Stimulated activated naive B cell treated with anti-CD40 and anti-IgM and Interleukin-4, amounts not matched to agents 10 μg/mL and 1 μg/mL and 100 μg/mL, for 72 hours (primary cell): ENCODE measurements at regions not wholly inside any gene's neighbourhood (a gene's known extent, or its start where the extent isn't known, plus 50 kb on each side); places are given as distances from the start of the nearest gene placed in this dataset.

ENCODE experiments used
- ATAC-seq, 2 donors: fragments of 150-1000 bp; cut with Tn5 transposase; replicated peaks; 2 replicates each; pipeline ENCODE4 v1.10.0; 2021; ENCODE audit warnings: moderate library complexity in 1 of 2
- DNase-seq: peaks from one replicate; pipeline ENCODE4 v3.0.0; 2021
- H3K27ac Mint-ChIP-seq: one replicate; pipeline ENCODE4 v1.8.0; 2022; ENCODE audit warnings: mild to moderate bottlenecking, mixed read lengths
- H3K27me3 Mint-ChIP-seq, 2 donors: one replicate each; pipeline ENCODE4 v1.8.0; 2022; ENCODE audit warnings: mixed read lengths in 2 of 2
- H3K36me3 Mint-ChIP-seq, 2 donors: one replicate each; pipeline ENCODE4 v1.8.0; 2022; ENCODE audit warnings: mixed read lengths in 2 of 2, mild to moderate bottlenecking in 1 of 2
- H3K4me1 Mint-ChIP-seq, 2 donors: one replicate each; pipeline ENCODE4 v1.8.0; 2022; ENCODE audit warnings: mixed read lengths in 2 of 2, mild to moderate bottlenecking in 1 of 2
- H3K4me3 Mint-ChIP-seq, 2 donors: one replicate each; pipeline ENCODE4 v1.8.0; 2022; ENCODE audit warnings: mild to moderate bottlenecking in 2 of 2, mixed read lengths in 2 of 2, moderate library complexity in 1 of 2
- H3K9me3 Mint-ChIP-seq, 2 donors: one replicate each; pipeline ENCODE4 v1.8.0; 2022; ENCODE audit warnings: mixed read lengths in 2 of 2, mild to moderate bottlenecking in 1 of 2

- Mint-ChIP-seq H3K36me3 (no peaks in the 10 kb centered on the region), H3K27ac (no peak overlapping the region), H3K4me3 (no peak overlapping the region), H3K9me3 (no peaks in the 10 kb centered on the region), H3K4me1 (peaks cover 11 to 22% of the 10 kb centered on the region in 2 donors), H3K27me3 (peaks cover 0 to 6% of the 10 kb centered on the region in 2 donors)
- ATAC-seq (no peak), DNase-seq (no peak)
Measured at GRCh38 chr2:226135861-226136548, 663.6 kb downstream of the IRS1 start.

- DNase-seq (no peak), ATAC-seq (no peak)
- Mint-ChIP-seq H3K36me3 (no peaks in the 10 kb centered on the region), H3K9me3 (no peaks in the 10 kb centered on the region), H3K4me1 (peaks cover 10 to 20% of the 10 kb centered on the region in 2 donors), H3K27ac (no peak overlapping the region), H3K4me3 (no peak overlapping the region), H3K27me3 (peaks cover 3 to 8% of the 10 kb centered on the region in 2 donors)
Measured at GRCh38 chr2:226132323-226133215, 667.1 kb downstream of the IRS1 start.

GRCh38 chr2:226131299-226131784, 668.3 kb downstream of the IRS1 start:
- Mint-ChIP-seq H3K27me3 (peaks cover 6 to 12% of the 10 kb centered on the region in 2 donors), H3K27ac (no peak overlapping the region), H3K36me3 (no peaks in the 10 kb centered on the region), H3K4me3 (no peak overlapping the region), H3K9me3 (no peaks in the 10 kb centered on the region), H3K4me1 (peaks cover 0 to 8% of the 10 kb centered on the region in 2 donors)
- ATAC-seq (no peak), DNase-seq (no peak)

- Mint-ChIP-seq H3K36me3 (no peaks in the 10 kb centered on the region), H3K27me3 (peaks cover 6 to 12% of the 10 kb centered on the region in 2 donors), H3K4me3 (no peak overlapping the region), H3K4me1 (peaks cover 0 to under 1% of the 10 kb centered on the region in 2 donors), H3K9me3 (no peaks in the 10 kb centered on the region), H3K27ac (no peak overlapping the region)
- DNase-seq (no peak), ATAC-seq (no peak)
Measured at GRCh38 chr2:226130192-226130591, 669.4 kb downstream of the IRS1 start.

GRCh38 chr2:226127682-226128081, 671.9 kb downstream of the IRS1 start:
- Mint-ChIP-seq H3K36me3 (no peaks in the 10 kb centered on the region), H3K9me3 (no peaks in the 10 kb centered on the region), H3K27me3 (peaks cover 5 to 6% of the 10 kb centered on the region in 2 donors), H3K27ac (no peak overlapping the region), H3K4me3 (no peak overlapping the region), H3K4me1 (no peaks in the 10 kb centered on the region)
- ATAC-seq (no peak), DNase-seq (no peak)

- Mint-ChIP-seq H3K4me3 (no peak overlapping the region), H3K36me3 (no peaks in the 10 kb centered on the region), H3K27ac (no peak overlapping the region), H3K27me3 (peaks cover 5 to 6% of the 10 kb centered on the region in 2 donors), H3K9me3 (no peaks in the 10 kb centered on the region), H3K4me1 (no peaks in the 10 kb centered on the region)
- ATAC-seq (no peak), DNase-seq (no peak)
Measured at GRCh38 chr2:226126104-226126503, 673.5 kb downstream of the IRS1 start.

GRCh38 chr2:226125176-226125883, 674.3 kb downstream of the IRS1 start:
- no peak for DNase-seq
- Mint-ChIP-seq H3K4me1 (no peaks in the 10 kb centered on the region), H3K4me3 (no peak overlapping the region), H3K36me3 (no peaks in the 10 kb centered on the region), H3K27me3 (peaks cover 5 to 6% of the 10 kb centered on the region in 2 donors), H3K9me3 (no peaks in the 10 kb centered on the region), H3K27ac (no peak overlapping the region)
- no peak for ATAC-seq

- H3K9me3 Mint-ChIP-seq: no peaks in the 10 kb centered on the region
- no peaks in the 10 kb centered on the region for H3K4me1 Mint-ChIP-seq
- no peak for ATAC-seq
- no peak for DNase-seq
- H3K27ac Mint-ChIP-seq: no peak overlapping the region
- no peak overlapping the region for H3K4me3 Mint-ChIP-seq
- no peaks in the 10 kb centered on the region for H3K36me3 Mint-ChIP-seq
- H3K27me3 Mint-ChIP-seq: peaks cover 5 to 6% of the 10 kb centered on the region in 2 donors
Measured at GRCh38 chr2:226124548-226125011, 675.0 kb downstream of the IRS1 start.

GRCh38 chr2:226123300-226123699, 676.3 kb downstream of the IRS1 start:
- no peak overlapping the region for H3K27ac Mint-ChIP-seq
- H3K4me1 Mint-ChIP-seq: no peaks in the 10 kb centered on the region

GRCh38 chr2:226122041-226122440, 677.6 kb downstream of the IRS1 start:
- DNase-seq (no peak), ATAC-seq (no peak)
- H3K36me3 Mint-ChIP-seq: no peaks in the 10 kb centered on the region
- H3K4me1 Mint-ChIP-seq: no peaks in the 10 kb centered on the region
- H3K4me3 Mint-ChIP-seq: no peak overlapping the region
- H3K27me3 Mint-ChIP-seq: no peaks in the 10 kb centered on the region
- H3K9me3 Mint-ChIP-seq: no peaks in the 10 kb centered on the region
- H3K27ac Mint-ChIP-seq: no peak overlapping the region

More at GRCh38 chr2:226123300-226123699, 676.3 kb downstream of the IRS1 start:
- DNase-seq (no peak), ATAC-seq (no peak)
- H3K27me3 Mint-ChIP-seq: peaks cover 5 to 6% of the 10 kb centered on the region in 2 donors
- no peak overlapping the region for H3K4me3 Mint-ChIP-seq
- no peaks in the 10 kb centered on the region for H3K36me3 Mint-ChIP-seq
- no peaks in the 10 kb centered on the region for H3K9me3 Mint-ChIP-seq

GRCh38 chr2:226121046-226121738, 678.4 kb downstream of the IRS1 start:
- H3K27ac Mint-ChIP-seq: no peak overlapping the region
- no peaks in the 10 kb centered on the region for H3K36me3 Mint-ChIP-seq
- no peak for DNase-seq
- no peaks in the 10 kb centered on the region for H3K4me1 Mint-ChIP-seq
- no peaks in the 10 kb centered on the region for H3K27me3 Mint-ChIP-seq
- ATAC-seq: no peak
- no peak overlapping the region for H3K4me3 Mint-ChIP-seq
- no peaks in the 10 kb centered on the region for H3K9me3 Mint-ChIP-seq

GRCh38 chr2:226118471-226119429, 680.9 kb downstream of the IRS1 start:
- no peak for DNase-seq
- Mint-ChIP-seq H3K27ac (no peak overlapping the region), H3K36me3 (no peaks in the 10 kb centered on the region), H3K4me1 (no peaks in the 10 kb centered on the region), H3K4me3 (no peak overlapping the region), H3K27me3 (no peaks in the 10 kb centered on the region), H3K9me3 (no peaks in the 10 kb centered on the region)
- ATAC-seq: no peak

GRCh38 chr2:226117510-226118065, 682.0 kb downstream of the IRS1 start:
- Mint-ChIP-seq H3K9me3 (no peaks in the 10 kb centered on the region), H3K27ac (no peak overlapping the region), H3K4me3 (no peak overlapping the region), H3K27me3 (no peaks in the 10 kb centered on the region), H3K36me3 (no peaks in the 10 kb centered on the region), H3K4me1 (no peaks in the 10 kb centered on the region)
- ATAC-seq (no peak), DNase-seq (no peak)
